Loucy (cell line): ENCODE measurements at regions not wholly inside any gene's neighbourhood (a gene's known extent, or its start where the extent isn't known, plus 50 kb on each side); places are given as distances from the start of the nearest gene placed in this dataset.
"Not testable (repeated sequence)": the region's sequence is repeated elsewhere in the genome, so short reads cannot be mapped to it uniquely, and the experiment has no call there.

Experiments used
- H2AFZ ChIP-seq: fragments of 200-600 bp; sonication (generic); 2 replicates; pipeline ENCODE4 v1.6.0; 2016; ENCODE audit warnings: antibody characterized with exemption, mild to moderate bottlenecking, low read length, moderate library complexity
- H3F3A ChIP-seq: fragments of 200-600 bp; 2 replicates; pipeline ENCODE4 v1.6.0; 2016; ENCODE audit warnings: antibody characterized with exemption, low read depth, mild to moderate bottlenecking
- H3K27me3 ChIP-seq: fragments of 200-600 bp; sonication (generic); 2 replicates; pipeline ENCODE4 v1.6.1; 2014; ENCODE audit warnings: low read length, mild to moderate bottlenecking; ENCODE audit not compliant: insufficient read depth, poor library complexity, severe bottlenecking
- H3K36me3 ChIP-seq: fragments of 200-600 bp; sonication (generic); 2 replicates; pipeline ENCODE4 v1.6.1; 2016; ENCODE audit warnings: low read length; ENCODE audit not compliant: insufficient read depth
- H3K4me1 ChIP-seq: fragments of 200-600 bp; sonication (generic); 2 replicates; pipeline ENCODE4 v1.5.1; 2014; ENCODE audit warnings: low read length, mild to moderate bottlenecking; ENCODE audit not compliant: insufficient read depth, poor library complexity, severe bottlenecking
- H3K4me2 ChIP-seq: fragments of 200-600 bp; sonication (generic); 2 replicates; pipeline ENCODE4 v1.6.0; 2014; ENCODE audit warnings: antibody characterized with exemption, low read length, low read depth, mild to moderate bottlenecking; ENCODE audit not compliant: poor library complexity, severe bottlenecking
- H3K4me3 ChIP-seq: fragments of 200-600 bp; sonication (generic); 2 replicates; pipeline ENCODE4 v1.5.1; 2014; ENCODE audit warnings: low read length, mild to moderate bottlenecking, mixed read lengths; ENCODE audit not compliant: poor library complexity, severe bottlenecking
- H3K79me2 ChIP-seq: fragments of 200-600 bp; sonication (generic); 2 replicates; pipeline ENCODE4 v1.6.1; 2014; ENCODE audit warnings: low read length; ENCODE audit not compliant: insufficient read depth
- H3K9ac ChIP-seq: fragments of 200-600 bp; sonication (generic); 2 replicates; pipeline ENCODE4 v1.6.0; 2014; ENCODE audit warnings: mild to moderate bottlenecking, low read depth, low read length, moderate library complexity; ENCODE audit not compliant: poor library complexity, severe bottlenecking
- H3K9me2 ChIP-seq: fragments of 200-600 bp; sonication (generic); replicated peaks from 2 replicates; pipeline ENCODE4 v1.6.1; 2016; ENCODE audit warnings: low read depth, low read length, mixed read lengths
- H3K9me3 ChIP-seq: fragments of 200-600 bp; sonication (generic); 2 replicates; pipeline ENCODE4 v1.6.1; 2014; ENCODE audit warnings: mild to moderate bottlenecking, antibody characterized with exemption, low read length, low read depth; ENCODE audit not compliant: insufficient read depth
- H4K20me1 ChIP-seq: fragments of 200-600 bp; sonication (generic); 2 replicates; pipeline ENCODE4 v1.6.0; 2014; ENCODE audit warnings: antibody characterized with exemption, low read length, mild to moderate bottlenecking; ENCODE audit not compliant: insufficient read depth, poor library complexity, severe bottlenecking
- EZH2phosphoT487 ChIP-seq: fragments of 200-600 bp; IDR thresholded peaks from 2 replicates; pipeline ENCODE4 v1.6.1; 2018; ENCODE audit warnings: antibody characterized with exemption, mild to moderate bottlenecking, moderate library complexity, borderline replicate concordance
- TF ChIP-seq, protein P1 (sequence below): fragments of 200-600 bp; sonication (generic); conservative IDR thresholded peaks from 2 replicates; pipeline ENCODE4 v1.5.1; 2014; ENCODE audit warnings: mild to moderate bottlenecking, antibody characterized with exemption, low read length

DNA sequence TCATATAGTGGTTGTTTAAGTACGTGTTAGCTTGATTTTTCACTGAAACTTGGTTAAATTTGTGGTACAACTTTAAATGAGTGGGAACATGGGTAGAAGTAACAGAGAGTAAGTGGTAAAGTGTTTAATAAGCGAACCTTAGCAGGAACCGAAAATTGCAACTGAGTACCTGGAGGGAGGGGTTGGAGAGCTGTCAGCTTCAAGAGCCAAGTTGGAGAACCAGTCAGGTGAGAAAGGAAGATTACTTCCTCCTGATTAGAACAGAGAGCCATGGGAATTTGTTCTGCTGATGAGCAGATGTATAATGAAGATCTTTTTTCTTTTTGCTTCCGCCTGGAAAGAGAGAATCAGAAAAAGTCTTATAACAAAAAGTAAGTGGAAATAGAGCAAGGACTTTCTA is 158.4 kb upstream of the CDH7 start:
- Histone ChIP-seq H3F3A (no peaks in the 10 kb centered on the region), H3K4me3 (no peak overlapping the region), H4K20me1 (no peaks in the 10 kb centered on the region), H3K4me1 (no peaks in the 10 kb centered on the region), H3K27me3 (no peaks in the 10 kb centered on the region), H3K4me2 (no peak overlapping the region), H2AFZ (no peak overlapping the region), H3K9ac (no peak overlapping the region), H3K36me3 (no peaks in the 10 kb centered on the region), H3K9me3 (no peaks in the 10 kb centered on the region), H3K9me2 (no peaks in the 10 kb centered on the region), H3K79me2 (no peaks in the 10 kb centered on the region)
- TF ChIP-seq, protein P1, sequence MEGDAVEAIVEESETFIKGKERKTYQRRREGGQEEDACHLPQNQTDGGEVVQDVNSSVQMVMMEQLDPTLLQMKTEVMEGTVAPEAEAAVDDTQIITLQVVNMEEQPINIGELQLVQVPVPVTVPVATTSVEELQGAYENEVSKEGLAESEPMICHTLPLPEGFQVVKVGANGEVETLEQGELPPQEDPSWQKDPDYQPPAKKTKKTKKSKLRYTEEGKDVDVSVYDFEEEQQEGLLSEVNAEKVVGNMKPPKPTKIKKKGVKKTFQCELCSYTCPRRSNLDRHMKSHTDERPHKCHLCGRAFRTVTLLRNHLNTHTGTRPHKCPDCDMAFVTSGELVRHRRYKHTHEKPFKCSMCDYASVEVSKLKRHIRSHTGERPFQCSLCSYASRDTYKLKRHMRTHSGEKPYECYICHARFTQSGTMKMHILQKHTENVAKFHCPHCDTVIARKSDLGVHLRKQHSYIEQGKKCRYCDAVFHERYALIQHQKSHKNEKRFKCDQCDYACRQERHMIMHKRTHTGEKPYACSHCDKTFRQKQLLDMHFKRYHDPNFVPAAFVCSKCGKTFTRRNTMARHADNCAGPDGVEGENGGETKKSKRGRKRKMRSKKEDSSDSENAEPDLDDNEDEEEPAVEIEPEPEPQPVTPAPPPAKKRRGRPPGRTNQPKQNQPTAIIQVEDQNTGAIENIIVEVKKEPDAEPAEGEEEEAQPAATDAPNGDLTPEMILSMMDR = no peak
- no peak for TF ChIP-seq EZH2phosphoT487

DNA sequence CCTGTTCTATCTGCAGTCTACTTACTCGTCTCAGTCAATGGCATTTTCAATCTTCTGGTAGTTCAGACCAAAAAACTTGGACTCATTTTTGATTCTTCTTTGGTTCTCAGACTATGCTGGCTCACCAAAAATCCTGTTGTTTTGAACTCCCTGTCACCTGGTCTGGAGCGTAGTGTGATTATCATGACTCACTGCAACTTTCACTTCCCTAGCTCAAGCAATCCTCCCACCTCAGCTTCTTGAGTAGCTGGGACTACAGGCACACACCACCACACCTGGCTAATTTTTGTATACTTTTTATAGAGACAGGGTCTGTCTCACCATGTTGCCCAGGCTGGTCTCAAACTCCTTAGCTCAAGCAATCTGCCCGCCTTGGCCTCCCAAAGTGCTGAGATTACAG is 163.3 kb upstream of the CDH7 start:
- Histone ChIP-seq H2AFZ (no peak overlapping the region), H3K4me1 (no peaks in the 10 kb centered on the region), H3K79me2 (no peaks in the 10 kb centered on the region), H3F3A (no peaks in the 10 kb centered on the region), H4K20me1 (no peaks in the 10 kb centered on the region), H3K36me3 (no peaks in the 10 kb centered on the region), H3K27me3 (no peaks in the 10 kb centered on the region), H3K9me2 (no peaks in the 10 kb centered on the region), H3K9me3 (no peaks in the 10 kb centered on the region), H3K4me3 (no peak overlapping the region), H3K9ac (no peak overlapping the region), H3K4me2 (no peak overlapping the region)
- TF ChIP-seq EZH2phosphoT487 = no peak
- TF ChIP-seq, protein P1 = no peak

DNA sequence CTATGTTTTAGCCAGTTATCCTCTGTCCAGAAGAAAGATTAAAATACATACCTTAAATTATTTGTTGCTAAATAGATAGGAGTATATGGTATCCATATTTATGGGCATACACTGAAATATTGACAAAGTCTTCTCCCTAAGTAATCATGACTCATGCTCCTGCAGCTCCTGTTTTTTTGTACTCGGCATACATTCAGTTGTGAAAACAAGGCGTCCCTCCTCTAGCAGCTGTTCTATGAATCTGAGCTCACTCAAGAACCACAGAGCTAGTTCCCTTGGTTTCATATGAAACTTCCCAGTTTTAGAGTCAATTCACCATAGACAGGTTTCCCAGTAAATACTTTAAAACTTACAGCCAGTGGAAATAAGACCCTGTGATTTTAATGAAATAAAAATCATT is 168.7 kb upstream of the CDH7 start:
- H3K4me2 ChIP-seq, H3K27me3 ChIP-seq, H3K79me2 ChIP-seq, H3F3A ChIP-seq, H3K4me3 ChIP-seq, H3K36me3 ChIP-seq, H3K4me1 ChIP-seq, H3K9me3 ChIP-seq, H3K9ac ChIP-seq, H2AFZ ChIP-seq, H3K9me2 ChIP-seq, H4K20me1 ChIP-seq: not testable (repeated sequence)

DNA sequence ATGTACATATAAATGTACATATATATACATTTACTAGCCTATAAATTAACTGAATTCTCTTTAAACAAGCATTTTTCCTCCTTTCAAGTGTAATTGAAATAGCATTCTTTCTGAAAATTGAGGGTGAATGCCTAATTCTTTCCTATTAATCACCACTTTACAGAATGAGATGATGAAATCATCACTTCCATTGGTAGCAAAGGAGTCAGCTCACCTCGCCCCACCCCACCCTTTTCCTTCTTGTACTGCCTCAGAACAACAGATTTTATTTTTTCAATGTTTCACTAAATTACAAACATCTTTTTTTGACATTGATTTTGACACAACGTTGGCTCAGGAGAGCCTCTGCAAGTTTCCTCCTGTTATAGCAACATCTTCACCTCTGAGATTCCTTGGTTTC is 181.9 kb upstream of the CDH7 start:
- H3K79me2 ChIP-seq = no peaks in the 10 kb centered on the region
- H3K27me3 ChIP-seq = no peaks in the 10 kb centered on the region
- H3F3A ChIP-seq = no peaks in the 10 kb centered on the region
- no peak overlapping the region for H3K4me2 ChIP-seq
- H3K4me3 ChIP-seq = no peak overlapping the region
- H2AFZ ChIP-seq = no peak overlapping the region
- no peaks in the 10 kb centered on the region for H3K9me2 ChIP-seq
- no peaks in the 10 kb centered on the region for H3K9me3 ChIP-seq
- H3K4me1 ChIP-seq = no peaks in the 10 kb centered on the region
- no peaks in the 10 kb centered on the region for H4K20me1 ChIP-seq
- no peak overlapping the region for H3K9ac ChIP-seq
- no peaks in the 10 kb centered on the region for H3K36me3 ChIP-seq
- TF ChIP-seq, protein P1 = no peak
